Caco-2 (cell line): ENCODE measurements at regions not wholly inside any gene's neighbourhood (a gene's known extent, or its start where the extent isn't known, plus 50 kb on each side); places are given as distances from the start of the nearest gene placed in this dataset.
"Not testable (repeated sequence)": the region's sequence is repeated elsewhere in the genome, so short reads cannot be mapped to it uniquely, and the experiment has no call there.

Experiments used
- BruUV-seq: library from RNA; stranded (reverse); fragments of 400-500 nt; replicated peaks from 2 replicates; lab custom pipeline; 2021; lab: Mats Ljungman, UMichigan
- CTCF ChIA-PET: fragments of 300-600 bp; sonication (Branson Sonifier 250); formaldehyde crosslinking; loops from one replicate; lab custom pipeline; 2022; ENCODE audit warnings: antibody characterized with exemption; lab: Charles Lee
- POLR2A ChIA-PET: fragments of 300-600 bp; sonication (Branson Sonifier 250); formaldehyde crosslinking; loops from one replicate; lab custom pipeline; 2022; ENCODE audit warnings: antibody characterized with exemption; lab: Charles Lee
- DNase-seq, 2 experiments: peaks; one replicate each; pipeline versions ENCODE4 v3.0.0 to v3.0.0-alpha.2; 2020 to 2022
- H3K27me3 ChIP-seq: replicated peaks from 2 replicates; pipeline ENCODE4 v1.6.0; 2011; ENCODE audit warnings: low read length; ENCODE audit not compliant: control insufficient read depth, insufficient read depth
- H3K36me3 ChIP-seq: 2 replicates; pipeline ENCODE4 v1.5.1; 2011; ENCODE audit warnings: low read length; ENCODE audit not compliant: control insufficient read depth, insufficient read depth
- H3K4me1 ChIP-seq: fragments of 250-450 bp; sonication (Bioruptor Pico); 2 replicates; pipeline ENCODE4 v1.5.1; 2020; ENCODE audit warnings: mild to moderate bottlenecking
- H3K4me3 ChIP-seq: 2 replicates; pipeline ENCODE4 v1.5.1; 2011; ENCODE audit warnings: low read depth, mild to moderate bottlenecking, control low read depth, low read length
- H3K9me3 ChIP-seq: fragments of 250-450 bp; sonication (Bioruptor Pico); 2 replicates; pipeline ENCODE4 v1.5.1; 2020; ENCODE audit warnings: mild to moderate bottlenecking, moderate library complexity
- H3K27ac Mint-ChIP-seq: one replicate; pipeline ENCODE4 v1.8.0; 2022; ENCODE audit warnings: mixed read lengths; ENCODE audit not compliant: unreplicated experiment
- H3K27me3 Mint-ChIP-seq: one replicate; pipeline ENCODE4 v1.8.0; 2022; ENCODE audit warnings: mixed read lengths; ENCODE audit not compliant: insufficient read depth, unreplicated experiment
- H3K36me3 Mint-ChIP-seq: one replicate; pipeline ENCODE4 v1.8.0; 2022; ENCODE audit warnings: mild to moderate bottlenecking, mixed read lengths; ENCODE audit not compliant: insufficient read depth, unreplicated experiment
- H3K4me1 Mint-ChIP-seq: one replicate; pipeline ENCODE4 v1.8.0; 2022; ENCODE audit warnings: low read depth, mixed read lengths; ENCODE audit not compliant: unreplicated experiment
- H3K4me3 Mint-ChIP-seq: one replicate; pipeline ENCODE4 v1.8.0; 2022; ENCODE audit warnings: mild to moderate bottlenecking, moderate library complexity, mixed read lengths; ENCODE audit not compliant: unreplicated experiment
- H3K9me3 Mint-ChIP-seq: one replicate; pipeline ENCODE4 v1.8.0; 2022; ENCODE audit warnings: mixed read lengths; ENCODE audit not compliant: unreplicated experiment
- intact Hi-C: fragments of 100-400 bp; cut with micrococcal nuclease; formaldehyde crosslinking; loops from one replicate; pipeline ENCODE4 v1.10.0; 2022; ENCODE audit not compliant: unreplicated experiment
- TF ChIP-seq, protein P1 (sequence below), 2 experiments: fragments of 200-600 bp in 1 of 2; IDR thresholded peaks; 1 replicate in 1 of 2; 2 replicates in 1 of 2; pipeline versions ENCODE4 v1.5.1 to v1.8.0; 2011 to 2022; ENCODE audit warnings: antibody characterized with exemption in 1 of 2, control low read depth in 1 of 2, inconsistent platforms in 1 of 2, low read depth in 1 of 2, low read length in 1 of 2, mild to moderate bottlenecking in 1 of 2, moderate library complexity in 1 of 2; ENCODE audit not compliant: insufficient read depth in 1 of 2, severe bottlenecking in 1 of 2, unreplicated experiment in 1 of 2

DNA sequence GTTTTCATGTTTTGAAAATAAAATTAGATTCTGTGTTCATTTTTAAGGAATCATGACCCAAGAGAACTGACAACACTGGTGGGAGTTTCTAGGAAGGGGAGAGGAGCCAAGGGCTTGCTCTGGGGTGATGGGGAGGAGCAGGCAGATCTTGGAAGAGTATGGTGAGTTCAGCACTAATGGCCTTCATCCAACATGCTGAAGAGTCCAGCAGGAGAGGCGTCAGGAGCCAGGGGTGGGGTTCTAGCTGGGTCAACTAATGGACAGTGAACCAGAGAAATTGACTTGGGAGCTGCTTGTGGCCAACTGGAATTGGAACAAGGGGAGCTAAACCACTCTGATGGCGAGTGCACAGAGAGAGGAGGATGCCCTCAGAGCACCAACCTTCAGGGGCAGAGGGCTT lies 107.1 kb downstream of the MRPL14 start:
- intact Hi-C loops, result no loop called here
- DNase-seq, result no peak
- BruUV-seq, result no TSS peak
- H3K36me3 Mint-ChIP-seq, result no peaks in the 10 kb centered on the region
- no peak overlapping the region for H3K4me3 Mint-ChIP-seq
- no peaks in the 10 kb centered on the region for H3K27me3 Mint-ChIP-seq
- Histone ChIP-seq H3K4me3 (no peak overlapping the region), H3K36me3 (no peaks in the 10 kb centered on the region), H3K9me3 (no peaks in the 10 kb centered on the region), H3K4me1 (no peaks in the 10 kb centered on the region), H3K27me3 (no peaks in the 10 kb centered on the region)
- CTCF ChIA-PET, result no interaction called here
- no peaks in the 10 kb centered on the region for H3K4me1 Mint-ChIP-seq
- no peaks in the 10 kb centered on the region for H3K9me3 Mint-ChIP-seq
- TF ChIP-seq, protein P1, sequence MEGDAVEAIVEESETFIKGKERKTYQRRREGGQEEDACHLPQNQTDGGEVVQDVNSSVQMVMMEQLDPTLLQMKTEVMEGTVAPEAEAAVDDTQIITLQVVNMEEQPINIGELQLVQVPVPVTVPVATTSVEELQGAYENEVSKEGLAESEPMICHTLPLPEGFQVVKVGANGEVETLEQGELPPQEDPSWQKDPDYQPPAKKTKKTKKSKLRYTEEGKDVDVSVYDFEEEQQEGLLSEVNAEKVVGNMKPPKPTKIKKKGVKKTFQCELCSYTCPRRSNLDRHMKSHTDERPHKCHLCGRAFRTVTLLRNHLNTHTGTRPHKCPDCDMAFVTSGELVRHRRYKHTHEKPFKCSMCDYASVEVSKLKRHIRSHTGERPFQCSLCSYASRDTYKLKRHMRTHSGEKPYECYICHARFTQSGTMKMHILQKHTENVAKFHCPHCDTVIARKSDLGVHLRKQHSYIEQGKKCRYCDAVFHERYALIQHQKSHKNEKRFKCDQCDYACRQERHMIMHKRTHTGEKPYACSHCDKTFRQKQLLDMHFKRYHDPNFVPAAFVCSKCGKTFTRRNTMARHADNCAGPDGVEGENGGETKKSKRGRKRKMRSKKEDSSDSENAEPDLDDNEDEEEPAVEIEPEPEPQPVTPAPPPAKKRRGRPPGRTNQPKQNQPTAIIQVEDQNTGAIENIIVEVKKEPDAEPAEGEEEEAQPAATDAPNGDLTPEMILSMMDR (IDR thresholded peaks at IDR 0.05; ENCODE audit: insufficient read depth in 1 of 2, low read depth in 1 of 2, low read length in 1 of 2, severe bottlenecking in 1 of 2, unreplicated experiment in 1 of 2), result no peak
- POLR2A ChIA-PET, result no interaction called here
- H3K27ac Mint-ChIP-seq, result no peak overlapping the region

DNA sequence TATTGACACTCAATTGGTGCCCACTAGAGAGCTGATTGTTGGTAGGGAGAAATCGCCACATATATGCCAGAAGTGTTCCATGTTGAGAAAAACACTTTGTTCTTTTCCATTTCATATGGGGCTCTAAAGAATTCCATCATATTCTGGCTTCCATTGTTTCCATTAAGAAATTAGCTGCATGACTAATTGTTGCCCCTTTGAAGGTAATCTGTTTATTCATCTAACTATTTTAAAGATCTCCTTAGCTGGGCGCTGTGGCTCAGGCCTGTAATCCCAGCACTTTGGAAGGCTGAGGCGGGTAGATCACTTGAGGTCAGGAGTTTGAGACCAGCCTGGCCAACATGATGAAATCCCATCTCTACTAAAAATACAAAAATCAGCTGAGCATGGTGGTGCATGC lies 109.9 kb downstream of the MRPL14 start:
- H3K4me3 ChIP-seq, DNase-seq, H3K36me3 ChIP-seq, H3K4me1 ChIP-seq, BruUV-seq, H3K4me3 Mint-ChIP-seq, H3K27me3 ChIP-seq, intact Hi-C loops, H3K36me3 Mint-ChIP-seq, H3K9me3 Mint-ChIP-seq, H3K27ac Mint-ChIP-seq, H3K4me1 Mint-ChIP-seq, CTCF ChIA-PET, H3K9me3 ChIP-seq, POLR2A ChIA-PET, H3K27me3 Mint-ChIP-seq: not testable (repeated sequence)

DNA sequence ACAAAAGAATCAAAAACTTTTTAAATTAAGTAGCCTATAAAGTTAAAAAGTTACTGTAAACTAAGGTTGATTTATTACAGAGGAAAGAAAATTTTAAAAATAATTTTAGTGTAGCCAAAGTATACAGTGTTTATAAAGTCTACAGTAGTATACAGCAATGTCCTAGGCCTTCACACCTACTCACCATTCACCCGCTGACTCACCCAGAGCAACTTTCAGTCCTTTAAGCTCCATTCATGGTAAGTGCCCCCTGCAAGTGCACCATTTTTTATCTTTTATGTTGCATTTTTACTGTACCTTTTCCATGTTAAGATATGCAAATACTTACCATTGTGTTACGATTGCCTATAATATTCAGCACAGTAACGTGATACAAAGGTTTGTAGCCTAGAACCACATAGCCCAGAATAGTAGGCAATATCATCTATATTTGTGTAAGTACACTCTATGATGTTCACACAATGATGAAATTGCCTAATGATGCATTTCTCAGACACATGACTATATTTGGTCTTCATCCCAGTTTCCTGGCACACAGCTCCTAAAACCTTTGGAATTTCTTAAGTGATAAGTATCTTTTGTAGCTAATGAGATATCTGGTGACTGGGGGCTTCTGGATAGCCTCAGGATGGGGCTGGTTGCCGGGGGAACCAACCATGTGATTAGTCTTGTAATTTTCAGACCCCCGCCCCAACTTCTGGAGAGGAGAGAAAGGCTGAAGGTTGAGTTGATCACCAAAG lies 111.0 kb downstream of the MRPL14 start:
- TF ChIP-seq, protein P1 (IDR thresholded peaks at IDR 0.05; ENCODE audit: insufficient read depth in 1 of 2, low read depth in 1 of 2, low read length in 1 of 2, severe bottlenecking in 1 of 2, unreplicated experiment in 1 of 2), result no peak
- Histone ChIP-seq H3K4me3 (no peak overlapping the region), H3K9me3 (no peaks in the 10 kb centered on the region), H3K36me3 (no peaks in the 10 kb centered on the region), H3K4me1 (no peaks in the 10 kb centered on the region), H3K27me3 (no peaks in the 10 kb centered on the region)
- H3K36me3 Mint-ChIP-seq, result no peaks in the 10 kb centered on the region
- no peaks in the 10 kb centered on the region for H3K9me3 Mint-ChIP-seq
- no TSS peak for BruUV-seq
- H3K27ac Mint-ChIP-seq, result no peak overlapping the region
- POLR2A ChIA-PET, result no interaction called here
- intact Hi-C loops, result no loop called here
- CTCF ChIA-PET, result interaction anchor here (0.6 kb wide), 1 partner anchor 65 kb away, joined by 3 read pairs; no protein-coding TSS in a partner anchor
- no peak overlapping the region for H3K4me3 Mint-ChIP-seq
- no peaks in the 10 kb centered on the region for H3K27me3 Mint-ChIP-seq
- no peaks in the 10 kb centered on the region for H3K4me1 Mint-ChIP-seq
- no peak for DNase-seq
